Ecto neural progenitor cell (in vitro differentiated cells): ENCODE measurements at regions not wholly inside any gene's neighbourhood (a gene's known extent, or its start where the extent isn't known, plus 50 kb on each side); places are given as distances from the start of the nearest gene placed in this dataset.
"Not testable (repeated sequence)": the region's sequence is repeated elsewhere in the genome, so short reads cannot be mapped to it uniquely, and the experiment has no call there.

Experiments used
- DNase-seq: peaks from one replicate; pipeline ENCODE4 v3.0.0-alpha.2; 2018; ENCODE audit warnings: low spot score

- DNase-seq = no peak
Observed at GRCh38 chr17:13869331-13869940, 199.9 kb upstream of the COX10 start.

- no peak for DNase-seq
Observed at GRCh38 chr17:13871261-13871660, 198.0 kb upstream of the COX10 start.

- no peak for DNase-seq
Observed at GRCh38 chr17:13874134-13874533, 195.2 kb upstream of the COX10 start.

- no peak for DNase-seq
Observed at GRCh38 chr17:13874817-13875216, 194.5 kb upstream of the COX10 start.

- DNase-seq = no peak
Observed at GRCh38 chr17:13879961-13880466, 189.3 kb upstream of the COX10 start.

GRCh38 chr17:13883659-13884058 is 185.6 kb upstream of the COX10 start:
- no peak for DNase-seq

GRCh38 chr17:13884347-13884746 is 185.0 kb upstream of the COX10 start:
- DNase-seq = no peak

- DNase-seq = no peak
Observed at GRCh38 chr17:13885550-13885949, 183.8 kb upstream of the COX10 start.

- no peak for DNase-seq
Observed at GRCh38 chr17:13885953-13886889, 183.1 kb upstream of the COX10 start.

GRCh38 chr17:13888056-13888609 is 181.2 kb upstream of the COX10 start:
- DNase-seq = no peak

GRCh38 chr17:13908971-13909370 is 160.3 kb upstream of the COX10 start:
- not testable (repeated sequence) for DNase-seq

- no peak for DNase-seq
Observed at GRCh38 chr17:13909901-13910519, 159.3 kb upstream of the COX10 start.

GRCh38 chr17:13917634-13918033 is 151.7 kb upstream of the COX10 start:
- DNase-seq = no peak

GRCh38 chr17:13918247-13918646 is 151.1 kb upstream of the COX10 start:
- no peak for DNase-seq

- no peak for DNase-seq
Observed at GRCh38 chr17:13919818-13920217, 149.5 kb upstream of the COX10 start.

GRCh38 chr17:13920413-13920812 is 148.9 kb upstream of the COX10 start:
- no peak for DNase-seq

GRCh38 chr17:13921841-13922776 is 147.2 kb upstream of the COX10 start:
- DNase-seq = no peak

GRCh38 chr17:13922885-13923284 is 146.4 kb upstream of the COX10 start:
- DNase-seq = no peak

GRCh38 chr17:13925579-13925978 is 143.7 kb upstream of the COX10 start:
- DNase-seq = no peak

- DNase-seq = no peak
Observed at GRCh38 chr17:13931111-13931526, 138.2 kb upstream of the COX10 start.

- DNase-seq = no peak
Observed at GRCh38 chr17:13931800-13932460, 137.4 kb upstream of the COX10 start.
